GM21723 (cell line): ENCODE measurements at regions not wholly inside any gene's neighbourhood (a gene's known extent, or its start where the extent isn't known, plus 50 kb on each side); places are given as distances from the start of the nearest gene placed in this dataset.

Experiments used
- ATAC-seq: cut with Tn5 transposase; IDR thresholded peaks from one replicate; pipeline ENCODE4 v1.9.1; 2021; ENCODE audit warnings: mild to moderate bottlenecking, moderate library complexity; ENCODE audit not compliant: unreplicated experiment

GRCh38 chr11:134882671-134883297 lies 470.7 kb upstream of the B3GAT1 start:
- ATAC-seq, result no peak

DNA sequence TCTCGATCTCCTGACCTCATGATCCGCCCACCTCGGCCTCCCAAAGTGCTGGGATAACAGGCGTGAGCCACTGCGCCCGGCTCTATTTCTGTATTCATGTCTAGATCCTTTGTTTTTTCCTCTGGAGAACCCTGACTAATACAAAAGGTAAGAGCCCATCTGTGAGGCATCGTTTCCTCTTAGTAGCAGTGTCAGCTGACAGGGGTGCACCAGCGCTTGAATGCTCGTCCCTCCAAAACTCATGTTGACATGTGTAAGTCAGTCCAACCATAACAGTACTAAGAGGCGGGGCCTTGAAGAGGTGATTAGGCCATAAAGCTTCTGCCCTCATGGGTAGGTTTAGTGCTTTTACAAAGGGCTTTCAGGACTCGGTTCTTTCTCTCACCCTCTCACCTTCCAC lies 470.1 kb upstream of the B3GAT1 start:
- ATAC-seq, result no peak

DNA sequence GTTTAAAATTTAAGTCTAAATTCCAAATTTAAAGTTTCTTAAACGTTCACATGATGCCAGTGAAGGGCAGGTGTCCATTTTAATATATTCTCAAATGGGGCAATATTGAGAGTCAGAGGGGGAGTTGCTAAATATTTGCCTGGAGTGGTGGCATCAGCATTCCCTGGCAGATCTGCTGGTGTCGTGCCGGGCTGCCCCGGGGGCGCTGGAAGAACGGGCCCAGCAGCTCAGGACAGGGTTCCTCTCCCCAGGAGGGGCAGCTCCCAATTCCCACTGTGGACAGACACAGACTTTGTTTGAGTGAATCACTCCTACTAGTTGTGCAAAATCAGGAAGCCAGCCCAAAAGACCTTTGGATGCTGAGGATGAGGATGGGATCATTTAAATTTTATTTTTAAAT lies 468.7 kb upstream of the B3GAT1 start:
- ATAC-seq, result no peak

DNA sequence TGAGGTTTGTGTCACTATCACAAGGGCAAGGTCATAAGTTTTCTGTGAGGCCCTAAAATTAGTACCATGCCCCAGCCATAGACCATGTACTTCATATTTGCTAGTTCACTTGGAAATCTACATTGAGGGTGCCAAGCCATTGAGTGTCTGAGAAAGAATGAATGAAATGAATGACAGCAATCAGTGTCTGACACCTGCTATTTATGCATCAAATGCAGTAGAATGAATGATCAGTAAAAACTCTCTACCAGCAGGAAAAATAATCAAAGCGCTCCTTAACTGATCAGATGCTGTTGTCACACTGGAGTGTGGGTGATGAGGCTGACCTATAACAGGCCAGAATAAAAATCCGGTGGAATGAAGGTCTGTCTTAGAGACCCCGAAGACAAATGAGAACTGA lies 467.9 kb upstream of the B3GAT1 start:
- ATAC-seq, result no peak

DNA sequence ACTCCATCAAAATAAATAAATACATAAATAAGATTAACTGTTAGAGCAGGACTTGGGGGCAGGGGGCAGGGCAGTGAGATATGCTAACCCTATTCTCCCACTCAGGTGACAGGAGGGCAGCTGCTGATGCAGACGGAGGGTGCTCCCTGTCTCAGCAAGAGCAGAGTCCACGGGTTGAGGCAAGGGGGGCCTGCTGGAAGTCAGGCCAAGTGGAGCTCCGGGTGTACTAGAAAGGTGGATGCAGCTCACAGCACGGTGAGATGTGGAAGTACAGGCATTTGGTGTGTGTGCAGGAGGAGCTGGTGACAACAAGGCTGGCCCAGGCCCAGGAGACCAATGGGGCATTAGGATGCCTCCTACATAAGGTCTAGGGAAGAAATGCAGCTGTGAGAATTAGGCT lies 467.3 kb upstream of the B3GAT1 start:
- no peak for ATAC-seq

DNA sequence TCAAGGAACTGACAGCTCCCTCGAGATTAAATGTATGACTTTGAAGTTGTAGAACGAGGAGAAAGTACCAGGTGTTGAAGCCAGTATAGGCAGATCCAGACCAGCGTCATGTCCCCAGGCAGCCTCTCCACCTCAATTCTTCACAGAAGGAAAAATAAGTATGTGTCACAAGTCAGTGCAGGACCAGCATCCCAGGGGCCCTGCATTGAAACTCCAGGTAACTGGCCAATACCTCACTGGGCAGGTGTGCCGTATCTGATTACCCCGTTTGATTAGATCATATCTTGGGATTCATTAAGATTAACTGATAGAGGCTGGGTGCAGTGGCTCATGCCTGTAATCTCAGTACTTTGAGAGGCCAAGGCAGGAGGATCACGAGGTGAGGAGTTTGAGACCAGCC lies 466.7 kb upstream of the B3GAT1 start:
- ATAC-seq, result no peak

DNA sequence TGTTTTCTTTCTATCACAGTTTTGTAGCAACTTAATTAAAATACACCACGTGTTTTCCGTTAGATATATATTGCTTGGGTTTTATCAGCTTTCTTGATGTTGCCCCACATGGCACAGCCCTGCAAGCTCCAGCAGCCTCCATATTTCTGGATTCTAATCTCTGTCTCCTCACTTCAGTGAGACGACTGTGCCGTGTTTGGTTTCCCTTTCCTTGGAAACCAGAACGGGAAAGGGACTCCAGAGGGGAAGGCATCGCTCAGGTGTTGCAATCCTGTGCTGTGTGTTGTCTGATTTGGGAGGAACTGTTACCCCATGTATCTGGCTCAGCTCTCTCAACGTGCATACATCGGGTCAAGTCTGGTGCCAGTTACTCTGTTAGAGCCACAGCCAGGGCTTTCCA lies 464.2 kb upstream of the B3GAT1 start:
- ATAC-seq, result no peak

GRCh38 chr11:134866981-134867675 lies 455.1 kb upstream of the B3GAT1 start:
- no peak for ATAC-seq

DNA sequence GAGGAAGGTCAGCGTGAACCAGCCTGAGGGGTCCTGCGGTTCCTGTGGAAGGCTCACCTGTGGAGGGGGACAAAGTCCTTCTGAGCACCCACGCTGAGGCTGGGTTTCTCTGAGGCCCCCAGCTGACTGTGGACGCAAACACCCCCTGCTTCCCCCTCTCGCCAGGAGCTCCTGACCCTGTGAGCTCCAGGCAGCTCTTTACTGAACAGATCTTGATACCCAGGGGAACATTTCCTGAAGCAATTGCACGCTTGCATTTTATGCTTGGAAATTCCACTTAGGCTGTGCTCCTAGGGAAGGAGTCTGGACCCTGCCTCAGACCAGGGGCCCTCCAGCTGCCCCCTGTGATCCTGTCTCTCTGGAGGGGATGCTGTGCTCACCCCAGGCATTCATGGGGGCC lies 454.2 kb upstream of the B3GAT1 start:
- no peak for ATAC-seq

DNA sequence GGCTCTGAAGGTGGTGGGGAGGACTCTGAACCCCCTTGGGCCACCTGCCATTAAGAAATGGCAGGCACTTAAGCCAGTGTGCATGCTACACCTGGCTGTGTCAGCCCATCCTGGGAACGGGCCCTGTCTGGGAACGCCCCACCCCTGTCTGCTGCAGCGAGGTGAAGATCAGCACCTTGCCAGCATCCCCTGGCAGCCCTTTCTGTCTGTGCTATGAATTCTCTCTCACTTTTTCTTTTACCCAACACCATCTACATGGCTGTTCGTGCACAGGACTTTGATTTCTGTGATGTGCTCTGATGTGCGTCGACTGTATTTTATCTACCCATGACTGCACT lies 452.9 kb upstream of the B3GAT1 start:
- ATAC-seq, result no peak

DNA sequence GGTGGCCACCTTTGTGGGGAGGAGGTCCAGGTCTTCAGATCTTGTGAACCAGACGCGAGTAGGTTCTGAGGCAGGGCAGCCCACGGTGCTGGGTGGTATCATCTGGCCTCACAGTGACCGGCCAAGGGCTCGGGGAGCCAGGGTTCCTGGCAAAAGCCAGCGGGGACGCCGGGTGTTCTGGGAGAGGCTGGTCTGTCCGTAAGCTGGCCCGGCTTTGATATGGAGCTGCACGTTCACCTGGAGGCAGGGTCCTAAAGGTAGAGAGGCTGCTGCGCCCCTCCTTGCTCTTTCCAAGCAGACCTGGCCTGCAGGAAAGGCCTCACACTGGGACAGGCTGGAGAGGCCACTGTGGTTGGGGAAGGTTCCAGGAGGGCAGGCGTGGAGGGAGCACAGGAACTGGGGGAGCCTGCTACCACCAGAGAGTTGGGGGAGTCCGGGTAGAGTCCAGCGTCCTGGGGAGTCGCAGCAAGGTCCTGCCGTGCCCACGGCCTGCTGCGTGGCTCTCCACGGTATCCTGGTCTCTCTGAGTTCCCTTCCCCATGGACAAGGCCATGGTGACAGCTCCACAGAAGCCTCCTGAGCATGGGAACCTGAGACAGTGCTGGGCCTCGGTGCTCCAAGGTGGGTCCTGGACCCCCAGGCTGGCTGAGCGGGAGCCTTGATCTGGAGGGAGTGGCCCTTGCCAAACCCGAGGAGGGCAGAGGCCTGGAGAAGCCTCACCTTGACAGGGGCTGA lies 452.4 kb upstream of the B3GAT1 start:
- ATAC-seq, result no peak

GRCh38 chr11:134863294-134863693 lies 451.3 kb upstream of the B3GAT1 start:
- ATAC-seq, result no peak

- ATAC-seq, result no peak
These were observed 450.6 kb upstream of the B3GAT1 start for GRCh38 chr11:134862587-134863195.

- no peak for ATAC-seq
These were observed 450.1 kb upstream of the B3GAT1 start for GRCh38 chr11:134862105-134862502.

DNA sequence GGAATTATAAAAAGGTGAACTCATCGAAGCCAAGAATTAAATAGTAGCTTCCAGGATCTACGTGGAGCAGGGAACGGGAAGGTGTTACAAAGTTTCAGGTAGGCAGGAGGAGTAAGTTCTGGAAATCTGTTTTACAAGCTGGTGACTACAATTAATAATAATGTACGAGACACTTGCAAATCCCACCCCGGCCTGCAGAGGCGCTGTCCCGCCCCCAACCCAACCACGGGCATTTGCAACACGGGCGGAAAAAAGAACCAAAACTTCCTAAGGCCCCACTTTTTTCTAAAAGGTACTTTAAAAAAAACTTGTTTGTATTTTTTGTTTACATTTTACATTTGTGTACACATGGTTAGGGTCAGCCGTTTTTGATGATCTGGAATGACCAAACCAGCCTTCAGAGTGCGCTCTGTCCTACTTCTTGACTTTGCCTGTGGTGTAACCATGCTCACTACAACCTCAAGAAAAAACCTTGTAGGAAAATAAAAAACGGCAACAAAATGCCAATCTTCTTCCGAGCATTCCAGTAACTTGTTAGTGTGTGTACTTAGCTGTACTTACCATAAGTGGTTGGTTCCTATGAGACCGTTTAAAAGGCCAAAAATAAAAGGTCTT lies 449.6 kb upstream of the B3GAT1 start:
- ATAC-seq, result no peak

DNA sequence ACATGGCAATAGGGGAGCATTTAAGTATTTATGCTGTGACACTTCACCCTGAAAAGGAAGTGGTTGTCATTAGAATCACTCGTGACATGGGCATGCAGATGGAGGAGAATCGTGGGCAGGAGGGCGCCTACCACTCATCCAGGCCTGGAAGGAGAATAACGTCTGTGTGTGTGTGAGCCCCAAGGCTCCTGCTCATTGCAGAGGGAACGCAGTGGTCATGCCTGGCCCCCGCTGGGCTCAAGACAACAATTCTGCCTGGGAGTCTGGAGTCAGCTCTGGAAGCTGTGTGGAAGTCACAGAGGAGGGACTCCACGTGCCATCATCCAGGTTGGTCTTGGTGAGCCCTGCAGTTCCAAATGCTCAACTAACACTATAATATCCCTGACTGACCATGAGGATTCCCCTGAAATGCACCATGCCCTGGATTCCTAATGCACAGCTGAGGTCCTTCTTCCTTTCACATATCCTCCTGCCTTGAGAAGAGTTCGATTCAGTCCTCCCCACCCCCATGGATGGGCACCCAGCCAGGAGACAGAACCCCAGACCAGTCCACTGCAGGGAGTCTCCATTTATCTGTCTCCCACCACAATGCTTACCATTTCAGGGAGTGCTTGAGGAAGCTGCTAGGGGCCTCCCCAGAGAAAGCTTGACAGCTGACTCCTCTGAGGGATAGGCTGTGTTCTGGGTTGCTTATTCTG lies 446.9 kb upstream of the B3GAT1 start:
- ATAC-seq, result no peak

- ATAC-seq, result no peak
These were observed 445.0 kb upstream of the B3GAT1 start for GRCh38 chr11:134857035-134857434.

DNA sequence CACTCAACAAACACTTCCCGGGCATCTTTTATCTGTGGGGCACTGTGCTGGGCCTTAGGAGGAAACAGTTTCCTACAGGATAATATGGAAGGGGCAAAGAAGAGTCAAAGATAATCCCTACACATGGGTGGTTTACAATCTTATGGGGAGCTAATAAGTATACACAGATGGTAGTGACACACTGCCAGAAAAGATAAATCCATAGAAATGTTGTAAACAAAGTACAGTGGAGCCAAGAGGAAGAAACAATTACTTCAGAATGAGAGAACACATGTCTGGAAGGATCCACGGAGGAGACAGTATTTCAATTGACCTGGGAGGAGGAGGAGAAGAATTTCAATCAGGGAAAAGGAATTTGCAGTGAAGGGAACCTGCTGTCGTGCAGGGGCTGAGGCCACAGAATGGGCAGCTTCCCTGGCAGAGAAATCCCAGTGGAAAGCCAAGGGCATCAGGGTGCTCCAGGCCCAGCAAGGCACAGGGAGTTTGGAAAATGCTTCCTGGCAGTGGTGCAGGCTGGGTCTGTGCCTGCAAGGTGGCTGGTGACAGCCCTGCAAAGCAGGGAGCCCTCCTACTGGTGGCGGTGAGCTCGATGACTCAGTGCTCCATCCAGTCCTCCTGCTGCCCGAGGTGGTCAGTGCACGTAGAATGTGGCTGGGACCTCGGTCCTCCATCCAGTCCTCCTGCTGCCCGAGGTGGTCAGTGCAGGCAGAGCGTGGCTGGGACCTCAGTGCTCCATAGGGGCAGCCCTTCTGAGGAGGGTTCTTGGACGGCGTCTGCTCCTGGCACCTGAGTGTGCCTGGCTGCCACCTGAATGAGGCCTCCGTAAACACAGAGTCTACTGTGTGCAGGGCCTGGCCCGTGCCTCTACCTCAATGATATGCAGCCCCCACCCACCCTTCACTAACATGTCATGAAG lies 444.3 kb upstream of the B3GAT1 start:
- no peak for ATAC-seq

GRCh38 chr11:134853992-134854991 lies 442.2 kb upstream of the B3GAT1 start:
- no peak for ATAC-seq
